K562 (cell line): ENCODE measurements at regions not wholly inside any gene's neighbourhood (a gene's known extent, or its start where the extent isn't known, plus 50 kb on each side); places are given as distances from the start of the nearest gene placed in this dataset.

ENCODE experiments used
- CTCF ChIP-seq, 3 experiments: IDR thresholded peaks in 2 of 3; conservative IDR thresholded peaks in 1 of 3; 2 replicates each; pipeline ENCODE4 v1.5.1; 2011 to 2012; ENCODE audit warnings: low read length in 3 of 3, mild to moderate bottlenecking in 3 of 3, control low read depth in 2 of 3, improper control_type of control experiment in 1 of 3, inconsistent platforms in 1 of 3, low read depth in 1 of 3, mixed read lengths in 1 of 3, moderate library complexity in 1 of 3; ENCODE audit not compliant: insufficient read depth in 2 of 3
- RNF2 ChIP-seq: sonication (generic); IDR thresholded peaks from 2 replicates; pipeline ENCODE4 v1.6.1; 2016
- YY1 ChIP-seq, 3 experiments: IDR thresholded peaks; 2 replicates each; pipeline ENCODE4 v1.6.1; 2011; ENCODE audit warnings: low read length in 2 of 3, mild to moderate bottlenecking in 2 of 3, moderate library complexity in 2 of 3, borderline replicate concordance in 1 of 3, control low read depth in 1 of 3, low read depth in 1 of 3; ENCODE audit not compliant: insufficient read depth in 3 of 3, insufficient replicate concordance in 2 of 3, control insufficient read depth in 1 of 3, insufficient read length in 1 of 3; ENCODE audit errors: extremely low read depth in 1 of 3

- TF ChIP-seq YY1 (IDR thresholded peaks at IDR 0.05; ENCODE audit: borderline replicate concordance in 1 of 3, control insufficient read depth in 1 of 3, extremely low read depth in 1 of 3, insufficient read depth in 3 of 3, insufficient read length in 1 of 3, insufficient replicate concordance in 2 of 3, low read depth in 1 of 3, low read length in 2 of 3), result no peak
- no peak for TF ChIP-seq CTCF (IDR thresholded peaks at IDR 0.05 in 2 of 3, conservative IDR thresholded peaks at IDR 0.05 in 1 of 3; ENCODE audit: insufficient read depth in 2 of 3, low read depth in 1 of 3, low read length in 3 of 3)
- TF ChIP-seq RNF2, result no peak
These were observed 201.2 kb downstream of the HS3ST3A1 start for GRCh38 chr17:13400491-13400890.
